HL-60 (cell line): ENCODE measurements at regions not wholly inside any gene's neighbourhood (a gene's known extent, or its start where the extent isn't known, plus 50 kb on each side); places are given as distances from the start of the nearest gene placed in this dataset.

Source experiments
- DNase-seq, 2 experiments: peaks; one replicate each; pipeline ENCODE4 v3.0.0-alpha.2; 2010 to 2020; ENCODE audit warnings: low read depth in 1 of 2, low spot score in 1 of 2
- H3K27ac ChIP-seq: fragments of 250-450 bp; sonication (Bioruptor Pico); replicated peaks from 2 replicates; pipeline ENCODE4 v1.5.1; 2020; ENCODE audit warnings: mild to moderate bottlenecking, moderate library complexity
- H3K27me3 ChIP-seq: fragments of 250-450 bp; sonication (Bioruptor Pico); 2 replicates; pipeline ENCODE4 v1.5.1; 2021; ENCODE audit warnings: mild to moderate bottlenecking, moderate library complexity; ENCODE audit not compliant: insufficient read depth, poor library complexity, severe bottlenecking
- H3K4me3 ChIP-seq: replicated peaks from 2 replicates; pipeline ENCODE4 v1.5.1; 2011; ENCODE audit warnings: mild to moderate bottlenecking, control low read depth, low read length; ENCODE audit not compliant: insufficient read depth
- CTCF ChIP-seq: IDR thresholded peaks from one replicate; pipeline ENCODE4 v1.5.1; 2011; ENCODE audit warnings: low read length, control low read depth, inconsistent platforms; ENCODE audit not compliant: insufficient read depth
- GABPA ChIP-seq: IDR thresholded peaks from 2 replicates; pipeline ENCODE4 v1.6.1; 2012; ENCODE audit warnings: low read depth
- POLR2AphosphoS5 ChIP-seq: IDR thresholded peaks from 2 replicates; pipeline ENCODE4 v1.6.1; 2012; ENCODE audit warnings: low read depth
- REST ChIP-seq: IDR thresholded peaks from 2 replicates; pipeline ENCODE4 v1.6.1; 2012; ENCODE audit warnings: low read depth; ENCODE audit not compliant: insufficient replicate concordance
- SPI1 ChIP-seq: IDR thresholded peaks from 2 replicates; pipeline ENCODE4 v1.6.1; 2012; ENCODE audit warnings: low read depth, mild to moderate bottlenecking, borderline replicate concordance

DNA sequence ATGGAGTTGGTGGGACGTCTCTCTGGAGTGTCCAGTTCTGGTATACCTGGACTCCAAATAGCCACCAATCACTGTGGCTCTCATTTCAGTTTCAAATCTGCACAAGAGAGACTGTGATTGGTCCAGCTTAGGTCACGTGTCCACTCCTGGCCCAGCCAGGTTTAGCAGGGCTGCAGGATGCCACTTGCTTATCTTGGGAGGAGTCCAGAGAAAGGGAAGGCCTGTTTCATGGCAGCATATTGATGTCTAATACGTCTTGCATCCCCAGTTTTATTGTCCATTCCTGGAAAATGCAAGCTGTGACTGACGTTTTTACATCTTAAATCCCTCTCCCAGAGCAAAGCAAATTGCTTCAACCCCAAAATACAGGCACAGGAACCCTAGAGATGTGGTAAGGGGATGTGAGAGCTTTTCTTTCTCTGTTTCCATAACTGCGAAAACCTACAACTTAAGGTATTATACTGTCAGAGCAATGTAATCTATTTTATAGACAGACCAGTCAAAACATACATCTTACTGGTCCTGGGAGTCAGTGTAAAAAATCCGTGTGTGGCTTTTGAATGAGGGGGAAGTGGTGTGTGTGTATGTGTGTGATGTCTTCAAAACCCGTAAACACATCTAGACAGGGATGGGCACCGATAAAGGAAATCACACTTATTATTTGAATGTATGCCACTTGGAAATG is 274.4 kb downstream of the TLE3 start:
- Histone ChIP-seq H3K27me3 (no peaks in the 10 kb centered on the region), H3K4me3 (no peak overlapping the region)
- no peak for TF ChIP-seq GABPA
- TF ChIP-seq SPI1, result no peak
- TF ChIP-seq POLR2AphosphoS5, result no peak
- no peak for TF ChIP-seq CTCF
- no peak for TF ChIP-seq REST

GRCh38 chr15:69824075-69824876 is 273.4 kb downstream of the TLE3 start:
- no peak for TF ChIP-seq GABPA
- no peak for DNase-seq
- no peaks in the 10 kb centered on the region for H3K27me3 ChIP-seq
- no peak overlapping the region for H3K4me3 ChIP-seq
- no peak overlapping the region for H3K27ac ChIP-seq

More for the DNA sequence above, 274.4 kb downstream of the TLE3 start:
- no peak overlapping the region for H3K27ac ChIP-seq
- no peak for DNase-seq

GRCh38 chr15:69824877-69825406 is 272.8 kb downstream of the TLE3 start:
- H3K27ac ChIP-seq, result no peak overlapping the region
- H3K4me3 ChIP-seq, result no peak overlapping the region
- no peak for TF ChIP-seq REST
- TF ChIP-seq SPI1, result no peak
- no peak for DNase-seq
- H3K27me3 ChIP-seq, result no peaks in the 10 kb centered on the region

DNA sequence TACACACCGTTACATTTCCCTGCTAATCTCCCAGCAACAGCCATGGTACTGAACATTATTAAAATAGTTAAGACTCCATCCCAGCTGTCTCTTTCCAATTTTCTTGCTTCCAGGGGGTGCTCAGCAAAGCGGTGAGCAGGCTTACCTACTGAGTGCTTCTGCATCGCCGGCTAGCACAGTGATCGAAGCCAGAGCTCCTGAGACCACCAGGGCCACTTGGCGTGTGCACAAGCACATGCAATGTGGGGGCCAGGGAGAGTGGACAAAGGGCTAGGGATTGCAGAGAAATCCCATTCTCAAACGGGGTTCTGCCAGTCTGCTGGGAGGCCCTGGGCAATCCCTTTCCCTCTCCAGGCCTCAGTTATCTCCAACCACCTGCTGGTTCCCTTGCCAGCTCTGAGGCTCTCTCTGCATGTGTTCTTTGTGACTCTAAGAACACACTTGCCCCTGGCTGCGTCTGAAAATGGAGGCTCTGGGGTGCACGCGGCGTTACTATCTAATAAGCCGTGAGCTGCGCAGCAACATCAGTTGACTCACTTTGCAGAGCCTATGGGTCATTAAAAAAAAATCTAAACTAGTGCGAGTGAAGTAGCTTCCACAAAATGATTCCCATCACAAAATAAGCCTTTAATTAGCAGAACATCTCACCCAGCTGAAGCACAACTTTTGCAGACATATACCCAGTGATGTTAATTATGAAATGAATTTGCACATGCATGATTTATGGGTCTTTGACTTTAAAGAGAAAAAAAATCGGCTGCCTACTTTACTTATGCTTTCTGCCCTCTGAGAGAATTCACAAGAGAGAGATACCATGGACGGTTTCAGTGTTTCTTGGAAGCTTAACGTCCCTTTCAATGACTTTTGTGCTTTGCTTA is 271.5 kb downstream of the TLE3 start:
- Histone ChIP-seq H3K4me3 (no peak overlapping the region), H3K27ac (no peak overlapping the region), H3K27me3 (no peaks in the 10 kb centered on the region)
- DNase-seq, result no peak
- TF ChIP-seq GABPA (no peak), POLR2AphosphoS5 (no peak), REST (no peak), CTCF (no peak), SPI1 (no peak)
